Activated naive CD8-positive, alpha-beta T cell treated with anti-CD3 and anti-CD28 coated beads, Interleukin-2, amount 10 ng/mL, durations not matched to agents 7 days and 5 days (primary cell): ENCODE measurements at regions not wholly inside any gene's neighbourhood (a gene's known extent, or its start where the extent isn't known, plus 50 kb on each side); places are given as distances from the start of the nearest gene placed in this dataset.

Experiments
- ATAC-seq: fragments of 150-1000 bp; cut with Tn5 transposase; one replicate; pipeline ENCODE4 v1.10.0; 2021; ENCODE audit warnings: low read depth, moderate library complexity
- POLR2A ChIA-PET: fragments of 350-600 bp; sonication (Branson Sonifier 250); formaldehyde crosslinking; loops from one replicate; lab custom pipeline; 2021; ENCODE audit warnings: antibody characterized with exemption; lab: Charles Lee
- DNase-seq: peaks from one replicate; pipeline ENCODE4 v3.0.0; 2021
- H3K27ac Mint-ChIP-seq: one replicate; pipeline ENCODE4 v1.8.0; 2022; ENCODE audit warnings: mild to moderate bottlenecking, mixed read lengths
- H3K27me3 Mint-ChIP-seq: one replicate; pipeline ENCODE4 v1.8.0; 2022; ENCODE audit warnings: mild to moderate bottlenecking, moderate library complexity, mixed read lengths
- H3K36me3 Mint-ChIP-seq: one replicate; pipeline ENCODE4 v1.8.0; 2021; ENCODE audit warnings: mild to moderate bottlenecking, mixed read lengths
- H3K4me1 Mint-ChIP-seq: one replicate; pipeline ENCODE4 v1.8.0; 2021; ENCODE audit warnings: mixed read lengths
- H3K4me3 Mint-ChIP-seq: one replicate; pipeline ENCODE4 v1.8.0; 2022; ENCODE audit warnings: mild to moderate bottlenecking, moderate library complexity, mixed read lengths
- H3K9me3 Mint-ChIP-seq: one replicate; pipeline ENCODE4 v1.8.0; 2021; ENCODE audit warnings: mixed read lengths

- Mint-ChIP-seq H3K27me3 (no peaks in the 10 kb centered on the region), H3K36me3 (no peaks in the 10 kb centered on the region), H3K4me1 (no peaks in the 10 kb centered on the region), H3K4me3 (no peak overlapping the region), H3K9me3 (peaks cover 9% of the 10 kb centered on the region), H3K27ac (no peak overlapping the region)
- POLR2A ChIA-PET = no interaction called here
- ATAC-seq (no peak), DNase-seq (no peak)
These were observed 636.8 kb upstream of the GRM3 start for GRCh38 chr7:86006909-86007308.

GRCh38 chr7:86002858-86003257 lies 640.9 kb upstream of the GRM3 start:
- no peaks in the 10 kb centered on the region for H3K4me1 Mint-ChIP-seq
- POLR2A ChIA-PET = no interaction called here

GRCh38 chr7:85997515-85997914 lies 646.2 kb upstream of the GRM3 start:
- Mint-ChIP-seq H3K36me3 (no peaks in the 10 kb centered on the region), H3K4me3 (no peak overlapping the region), H3K27me3 (no peaks in the 10 kb centered on the region), H3K9me3 (peaks cover 16% of the 10 kb centered on the region), H3K4me1 (no peaks in the 10 kb centered on the region), H3K27ac (no peak overlapping the region)
- POLR2A ChIA-PET = no interaction called here
- ATAC-seq = no peak
- no peak for DNase-seq

More at GRCh38 chr7:86002858-86003257, 640.9 kb upstream of the GRM3 start:
- H3K9me3 Mint-ChIP-seq = peaks cover 18% of the 10 kb centered on the region
- no peak overlapping the region for H3K27ac Mint-ChIP-seq
- ATAC-seq (no peak), DNase-seq (no peak)
- no peaks in the 10 kb centered on the region for H3K36me3 Mint-ChIP-seq
- no peak overlapping the region for H3K4me3 Mint-ChIP-seq
- no peaks in the 10 kb centered on the region for H3K27me3 Mint-ChIP-seq

GRCh38 chr7:85995101-85995500 lies 648.6 kb upstream of the GRM3 start:
- POLR2A ChIA-PET = no interaction called here
- no peak overlapping the region for H3K27ac Mint-ChIP-seq
- no peak overlapping the region for H3K4me3 Mint-ChIP-seq
- DNase-seq (no peak), ATAC-seq (no peak)
- H3K36me3 Mint-ChIP-seq = no peaks in the 10 kb centered on the region
- peaks cover 10% of the 10 kb centered on the region for H3K9me3 Mint-ChIP-seq
- H3K4me1 Mint-ChIP-seq = no peaks in the 10 kb centered on the region
- no peaks in the 10 kb centered on the region for H3K27me3 Mint-ChIP-seq

- ATAC-seq = no peak
- no peak for DNase-seq
- POLR2A ChIA-PET = no interaction called here
- Mint-ChIP-seq H3K36me3 (no peaks in the 10 kb centered on the region), H3K9me3 (peaks cover 3% of the 10 kb centered on the region), H3K4me3 (no peak overlapping the region), H3K27me3 (no peaks in the 10 kb centered on the region), H3K4me1 (no peaks in the 10 kb centered on the region), H3K27ac (no peak overlapping the region)
These were observed 663.0 kb upstream of the GRM3 start for GRCh38 chr7:85980740-85981139.

GRCh38 chr7:85974176-85974575 lies 669.5 kb upstream of the GRM3 start:
- Mint-ChIP-seq H3K9me3 (peaks cover 2% of the 10 kb centered on the region), H3K27me3 (no peaks in the 10 kb centered on the region), H3K27ac (no peak overlapping the region), H3K36me3 (no peaks in the 10 kb centered on the region), H3K4me1 (no peaks in the 10 kb centered on the region), H3K4me3 (no peak overlapping the region)
- ATAC-seq = no peak
- POLR2A ChIA-PET = no interaction called here
- DNase-seq = no peak

GRCh38 chr7:85972504-85973141 lies 671.1 kb upstream of the GRM3 start:
- H3K27me3 Mint-ChIP-seq = no peaks in the 10 kb centered on the region
- no peak for DNase-seq

GRCh38 chr7:85954961-85955360 lies 688.7 kb upstream of the GRM3 start:
- POLR2A ChIA-PET = no interaction called here
- ATAC-seq (no peak), DNase-seq (no peak)
- Mint-ChIP-seq H3K9me3 (peaks cover 5% of the 10 kb centered on the region), H3K27me3 (no peaks in the 10 kb centered on the region), H3K27ac (no peak overlapping the region), H3K4me3 (no peak overlapping the region), H3K4me1 (no peaks in the 10 kb centered on the region), H3K36me3 (no peaks in the 10 kb centered on the region)

More at GRCh38 chr7:85972504-85973141, 671.1 kb upstream of the GRM3 start:
- no peak overlapping the region for H3K4me3 Mint-ChIP-seq
- H3K9me3 Mint-ChIP-seq = peaks cover 2% of the 10 kb centered on the region
- no peak overlapping the region for H3K27ac Mint-ChIP-seq
- no peaks in the 10 kb centered on the region for H3K4me1 Mint-ChIP-seq
- ATAC-seq = no peak
- POLR2A ChIA-PET = no interaction called here
- H3K36me3 Mint-ChIP-seq = no peaks in the 10 kb centered on the region

GRCh38 chr7:85950871-85951270 lies 692.8 kb upstream of the GRM3 start:
- no peaks in the 10 kb centered on the region for H3K36me3 Mint-ChIP-seq
- no peak overlapping the region for H3K4me3 Mint-ChIP-seq
- no peaks in the 10 kb centered on the region for H3K27me3 Mint-ChIP-seq

GRCh38 chr7:85950418-85950817 lies 693.3 kb upstream of the GRM3 start:
- ATAC-seq (no peak), DNase-seq (no peak)
- Mint-ChIP-seq H3K4me3 (no peak overlapping the region), H3K27ac (no peak overlapping the region), H3K4me1 (no peaks in the 10 kb centered on the region), H3K27me3 (no peaks in the 10 kb centered on the region), H3K9me3 (peaks cover 12% of the 10 kb centered on the region), H3K36me3 (no peaks in the 10 kb centered on the region)
- POLR2A ChIA-PET = no interaction called here

More at GRCh38 chr7:85950871-85951270, 692.8 kb upstream of the GRM3 start:
- no peaks in the 10 kb centered on the region for H3K4me1 Mint-ChIP-seq
- H3K9me3 Mint-ChIP-seq = peaks cover 12% of the 10 kb centered on the region
- POLR2A ChIA-PET = no interaction called here
- ATAC-seq = no peak
- no peak for DNase-seq
- no peak overlapping the region for H3K27ac Mint-ChIP-seq

- Mint-ChIP-seq H3K4me3 (no peak overlapping the region), H3K36me3 (no peaks in the 10 kb centered on the region), H3K27ac (no peak overlapping the region), H3K9me3 (peaks cover 13% of the 10 kb centered on the region), H3K4me1 (no peaks in the 10 kb centered on the region), H3K27me3 (no peaks in the 10 kb centered on the region)
- ATAC-seq = no peak
- no peak for DNase-seq
- POLR2A ChIA-PET = no interaction called here
These were observed 695.9 kb upstream of the GRM3 start for GRCh38 chr7:85947767-85948166.

GRCh38 chr7:85940798-85941197 lies 702.9 kb upstream of the GRM3 start:
- POLR2A ChIA-PET = no interaction called here
- Mint-ChIP-seq H3K27me3 (no peaks in the 10 kb centered on the region), H3K4me3 (no peak overlapping the region), H3K4me1 (no peaks in the 10 kb centered on the region), H3K27ac (no peak overlapping the region), H3K9me3 (peaks cover 4% of the 10 kb centered on the region), H3K36me3 (no peaks in the 10 kb centered on the region)
- DNase-seq (no peak), ATAC-seq (no peak)

GRCh38 chr7:85931919-85932318 lies 711.8 kb upstream of the GRM3 start:
- ATAC-seq (no peak), DNase-seq (no peak)
- Mint-ChIP-seq H3K4me1 (no peaks in the 10 kb centered on the region), H3K4me3 (no peak overlapping the region), H3K36me3 (no peaks in the 10 kb centered on the region), H3K27me3 (no peaks in the 10 kb centered on the region), H3K9me3 (peaks cover 8% of the 10 kb centered on the region), H3K27ac (no peak overlapping the region)
- POLR2A ChIA-PET = no interaction called here

GRCh38 chr7:85928500-85928899 lies 715.2 kb upstream of the GRM3 start:
- H3K4me1 Mint-ChIP-seq = no peaks in the 10 kb centered on the region

More at GRCh38 chr7:85928500-85928899, 715.2 kb upstream of the GRM3 start:
- no peaks in the 10 kb centered on the region for H3K27me3 Mint-ChIP-seq
- ATAC-seq = no peak
- no peak overlapping the region for H3K27ac Mint-ChIP-seq
- H3K36me3 Mint-ChIP-seq = no peaks in the 10 kb centered on the region
- no peak overlapping the region for H3K4me3 Mint-ChIP-seq
- POLR2A ChIA-PET = no interaction called here
- no peak for DNase-seq
- H3K9me3 Mint-ChIP-seq = peaks cover 8% of the 10 kb centered on the region
